HG02798 (cell line): ENCODE measurements at regions not wholly inside any gene's neighbourhood (a gene's known extent, or its start where the extent isn't known, plus 50 kb on each side); places are given as distances from the start of the nearest gene placed in this dataset.
A peak's percentile ranks its signal among the peaks of the same experiment; 100 is the strongest.
"Not testable (repeated sequence)": the region's sequence is repeated elsewhere in the genome, so short reads cannot be mapped to it uniquely, and the experiment has no call there.

ENCODE experiments used
- ATAC-seq: cut with Tn5 transposase; IDR thresholded peaks from one replicate; pipeline ENCODE4 v1.9.1; 2021; ENCODE audit warnings: mild to moderate bottlenecking; ENCODE audit not compliant: unreplicated experiment, poor library complexity

DNA sequence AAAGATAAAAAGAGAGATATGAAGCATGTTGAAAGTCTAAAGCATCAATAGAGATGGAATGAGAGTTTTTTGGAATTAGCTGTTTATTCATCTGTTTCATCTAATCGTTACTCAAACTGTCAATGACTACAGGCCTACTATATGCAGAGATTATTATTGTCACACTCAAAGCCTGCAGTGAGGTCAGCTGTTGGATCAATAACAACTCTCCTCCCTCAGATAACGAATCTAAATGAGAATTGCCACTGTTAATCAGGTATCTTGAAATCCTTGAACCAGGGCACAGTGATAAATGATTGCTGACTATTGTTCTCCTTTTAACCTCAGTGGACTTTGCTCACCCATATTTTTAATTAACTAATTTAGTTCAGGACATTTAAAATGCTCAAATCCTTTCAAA is 192.3 kb upstream of the SGO1 start:
- no peak for ATAC-seq

DNA sequence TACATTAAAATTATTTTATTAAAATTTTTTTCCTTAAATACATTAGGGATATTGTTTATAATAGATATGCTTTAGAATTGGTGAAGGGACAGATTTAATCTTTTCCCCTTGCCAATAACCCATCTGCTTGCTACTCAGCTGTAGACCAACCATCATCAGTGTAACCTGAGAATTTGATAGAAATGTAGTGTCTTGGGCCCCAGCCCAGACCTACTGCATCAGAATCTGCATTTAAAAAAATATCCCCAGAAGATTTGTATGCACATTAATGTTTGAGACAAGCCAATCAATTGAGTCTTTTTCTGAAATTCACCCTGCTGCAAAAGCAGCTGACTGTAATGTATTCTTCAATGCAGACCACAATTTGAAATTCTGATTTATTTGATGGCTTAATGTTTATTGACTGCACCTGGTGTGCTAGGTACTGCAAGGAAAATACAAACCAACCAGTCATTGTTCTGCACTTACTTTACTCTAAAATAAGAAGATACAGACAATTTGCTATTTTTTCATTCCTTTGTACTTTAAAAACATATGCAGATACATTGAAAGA is 190.7 kb upstream of the SGO1 start:
- no peak for ATAC-seq

DNA sequence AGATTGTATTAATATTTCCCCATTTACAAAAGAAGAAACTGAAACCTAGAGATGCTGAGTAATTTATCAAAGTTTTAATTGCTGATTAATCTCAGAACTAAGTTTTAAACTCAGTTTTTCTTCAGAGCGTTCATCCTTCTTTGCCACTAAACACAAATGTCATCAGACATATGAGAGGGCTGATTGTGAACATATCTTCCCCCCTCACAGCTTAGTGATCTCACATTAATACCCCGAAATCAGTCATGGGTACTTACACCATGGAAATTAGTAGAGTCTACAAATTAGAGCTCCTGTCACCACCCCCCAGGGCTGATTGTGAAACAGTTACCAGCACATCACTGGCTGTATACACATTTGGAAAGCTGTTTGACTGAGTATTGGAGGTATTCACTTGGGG is 189.3 kb upstream of the SGO1 start:
- ATAC-seq = no peak

DNA sequence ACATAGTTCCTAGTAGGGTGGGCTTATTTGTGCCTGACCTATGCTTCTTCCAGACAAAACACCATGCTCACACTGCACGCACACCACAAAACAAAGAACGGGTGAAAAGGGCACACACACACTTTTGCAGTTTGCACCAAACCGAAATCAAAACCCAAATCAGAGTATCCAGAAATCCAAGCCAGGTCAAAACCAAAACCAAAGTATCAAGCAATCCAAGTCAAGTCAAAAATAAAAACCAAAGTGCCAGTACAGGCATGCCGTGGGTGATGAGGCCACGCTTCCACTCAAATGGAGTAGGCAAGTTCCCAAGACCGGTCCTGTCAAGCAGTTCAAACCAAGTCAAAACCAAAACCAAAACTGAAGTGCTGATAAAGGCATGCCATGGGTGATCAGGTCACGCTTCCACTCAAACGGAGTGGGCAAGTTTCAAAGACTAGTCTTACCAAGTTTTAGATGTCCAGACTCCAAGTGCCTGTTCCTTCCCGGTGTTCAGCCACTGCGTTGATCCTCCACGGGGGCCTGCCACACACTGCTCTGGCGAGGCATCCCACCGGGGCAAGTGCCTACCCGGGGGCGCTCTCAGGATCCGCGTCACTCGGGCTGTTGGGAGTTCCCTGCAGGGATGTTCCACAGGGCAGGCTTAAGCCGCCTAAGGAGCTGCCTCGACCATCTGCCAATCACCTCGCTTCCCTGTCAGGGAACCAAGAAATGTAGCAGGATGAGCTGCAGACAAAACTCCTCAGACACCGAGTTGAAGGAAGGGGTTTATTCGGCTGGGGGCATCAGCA is 184.5 kb upstream of the SGO1 start:
- ATAC-seq = not testable (repeated sequence)

DNA sequence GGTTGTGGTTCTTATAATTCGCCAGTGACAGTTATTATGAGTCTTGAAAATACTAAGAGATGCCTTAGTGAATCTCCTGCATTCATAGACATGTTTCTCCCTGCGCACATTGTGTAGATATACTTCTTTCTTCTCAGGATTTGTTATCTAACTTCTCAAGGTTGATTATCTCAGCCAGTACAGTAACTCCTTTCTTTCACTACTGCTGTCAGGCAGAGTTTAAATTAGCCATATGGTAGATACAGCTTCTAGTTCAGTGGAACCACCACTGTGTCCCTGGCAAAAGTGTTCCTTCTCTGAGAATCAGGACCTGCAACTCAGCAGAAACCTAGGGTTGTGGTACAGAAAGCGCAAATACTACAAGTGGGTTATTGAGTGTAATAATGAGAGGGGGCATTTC is 175.0 kb upstream of the SGO1 start:
- ATAC-seq = no peak

DNA sequence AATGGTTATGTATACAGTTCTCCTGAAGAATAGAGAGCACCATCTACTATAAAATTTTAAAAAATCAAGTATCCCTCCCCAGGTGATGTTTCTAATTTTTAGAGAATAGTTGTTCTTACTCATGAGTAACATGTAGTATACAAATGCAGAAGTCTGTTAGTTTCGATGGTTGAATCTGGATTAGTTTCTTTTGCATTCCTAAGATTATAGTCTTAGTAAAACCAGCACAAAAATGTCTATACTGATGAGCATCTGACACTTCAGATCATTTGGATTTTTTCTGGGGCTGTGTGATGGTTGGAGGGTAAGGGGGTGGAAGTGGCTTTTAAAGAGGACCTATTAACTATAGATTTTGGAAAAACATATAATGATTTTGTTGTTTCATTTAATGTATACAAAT is 167.3 kb upstream of the SGO1 start:
- no peak for ATAC-seq

DNA sequence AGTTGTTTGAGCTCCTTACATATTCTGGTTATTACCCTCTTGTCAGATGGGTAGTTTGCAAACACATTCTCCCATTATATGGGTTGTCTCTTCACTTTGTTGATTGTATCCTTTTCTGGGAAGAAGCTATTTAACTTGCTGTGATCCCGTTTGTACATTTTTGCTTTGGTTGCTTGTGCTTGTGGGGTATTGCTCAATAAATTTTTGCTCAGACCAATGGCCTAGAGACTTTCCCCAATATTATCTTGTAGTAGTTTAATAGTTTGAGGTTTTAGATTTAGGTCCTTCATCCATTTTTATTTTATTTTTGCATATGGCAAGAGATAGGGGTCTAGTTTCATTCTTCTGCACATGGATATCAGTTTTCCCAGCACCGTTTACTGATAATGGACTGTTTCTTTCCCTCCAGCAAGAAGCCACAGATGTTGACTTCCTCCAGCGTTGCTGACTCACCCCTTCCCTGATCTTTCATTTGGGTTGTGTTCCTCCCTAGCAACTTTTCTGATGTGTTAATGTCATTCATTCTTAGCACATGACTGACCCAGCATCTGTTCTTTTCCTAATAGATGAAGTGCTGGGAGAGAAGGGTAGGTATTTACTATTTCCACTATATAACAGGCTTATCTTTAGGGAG is 166.7 kb upstream of the SGO1 start:
- ATAC-seq = no peak

DNA sequence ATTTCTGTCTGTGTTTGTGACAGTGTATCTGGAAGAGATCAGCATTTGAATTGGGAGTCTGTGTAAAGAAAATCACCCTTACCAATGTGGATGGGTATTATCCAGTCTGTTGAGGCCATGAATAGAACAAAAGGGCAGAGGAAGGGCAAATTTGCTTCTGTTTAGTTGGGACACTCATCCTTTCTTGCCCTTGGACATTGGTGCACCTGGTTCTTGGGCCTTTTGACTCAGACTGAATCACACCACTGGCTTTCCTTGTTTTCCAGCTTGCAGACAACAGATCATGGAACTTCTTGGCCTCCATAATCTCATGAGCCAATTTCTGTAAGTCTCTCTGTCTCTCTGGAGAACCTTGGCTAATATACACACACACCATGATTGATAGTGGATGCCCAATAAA is 164.4 kb upstream of the SGO1 start:
- ATAC-seq = no peak

DNA sequence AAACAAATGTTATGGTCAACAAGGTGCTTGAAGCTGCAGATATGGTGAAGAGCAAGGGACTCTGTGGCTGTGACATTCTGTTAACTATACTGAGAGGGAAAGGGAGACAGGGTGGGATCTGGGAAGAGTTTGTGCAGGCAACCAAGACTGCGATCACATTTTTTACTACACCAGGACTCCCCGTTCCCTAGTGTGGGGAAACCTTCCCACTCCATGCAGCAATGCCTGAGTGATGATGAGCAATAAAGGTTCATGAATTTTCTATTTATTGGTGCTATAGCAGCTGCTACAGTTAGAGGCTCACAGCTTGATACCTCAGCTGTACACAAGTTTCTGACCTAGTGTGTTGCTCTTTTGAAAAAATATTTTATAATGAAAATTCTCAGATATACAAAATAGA is 160.9 kb upstream of the SGO1 start:
- no peak for ATAC-seq

DNA sequence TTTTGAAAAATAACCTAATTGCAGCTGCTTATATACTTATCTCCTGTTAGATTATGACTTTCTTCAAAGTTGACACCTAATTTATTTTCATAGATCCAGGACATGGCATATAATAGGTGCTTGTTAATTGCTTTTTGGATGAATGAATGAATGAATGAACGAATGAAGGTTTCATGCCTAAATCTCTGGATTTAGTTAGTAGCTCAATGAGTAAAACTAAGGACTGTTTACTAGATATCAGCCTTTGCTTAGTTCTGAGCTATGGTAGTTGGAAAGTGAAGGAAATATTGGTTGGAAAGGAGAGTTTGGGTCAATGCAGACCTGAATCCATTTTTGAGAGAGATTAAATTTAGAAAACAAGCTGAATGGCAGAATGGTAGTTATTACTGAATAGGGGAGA is 160.4 kb upstream of the SGO1 start:
- ATAC-seq = no peak

DNA sequence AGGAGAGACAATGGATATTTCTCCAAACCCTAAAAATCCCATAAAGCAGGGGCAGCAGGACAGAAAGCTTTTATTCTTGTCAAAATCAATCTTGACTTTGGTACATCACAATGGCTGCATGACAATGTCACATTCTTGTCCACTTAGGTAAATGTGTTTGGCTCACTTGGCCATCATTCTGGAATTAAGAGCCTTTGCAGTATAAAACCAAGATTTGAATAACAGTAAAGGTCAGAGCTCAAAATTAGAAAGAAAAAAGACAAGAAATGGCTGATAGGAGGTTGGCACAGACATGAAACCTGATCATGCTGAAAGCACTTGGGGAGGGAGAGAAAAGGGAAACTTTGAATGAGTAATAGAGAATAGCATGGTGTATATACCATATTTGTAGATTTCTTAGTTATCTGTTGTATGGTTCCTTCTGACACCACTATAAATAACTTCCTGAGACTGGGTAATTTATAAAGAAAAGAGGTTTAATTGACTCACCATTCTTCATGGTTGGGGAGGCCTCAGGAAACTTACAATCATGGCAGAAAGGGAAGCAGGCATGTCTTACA is 158.5 kb upstream of the SGO1 start:
- ATAC-seq = no peak

DNA sequence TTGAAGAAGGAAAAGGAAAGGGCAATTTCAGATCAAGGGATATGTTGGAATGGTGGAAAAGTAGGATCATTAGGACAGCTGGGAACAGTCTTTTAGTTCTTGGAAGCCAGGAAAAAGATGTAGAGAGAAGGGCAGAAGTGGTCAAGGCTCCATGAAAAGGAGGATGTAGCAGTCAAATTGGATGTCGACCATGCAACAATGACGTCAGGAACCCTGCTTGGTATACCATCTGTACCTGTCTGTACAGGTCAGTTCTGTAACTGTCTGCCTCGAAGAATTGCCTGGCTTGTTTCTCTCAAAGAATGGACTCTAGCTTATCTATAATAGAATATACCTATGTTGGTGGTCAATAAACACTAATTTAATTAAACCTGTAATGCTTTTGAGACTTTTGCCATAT is 157.8 kb upstream of the SGO1 start:
- ATAC-seq = no peak

DNA sequence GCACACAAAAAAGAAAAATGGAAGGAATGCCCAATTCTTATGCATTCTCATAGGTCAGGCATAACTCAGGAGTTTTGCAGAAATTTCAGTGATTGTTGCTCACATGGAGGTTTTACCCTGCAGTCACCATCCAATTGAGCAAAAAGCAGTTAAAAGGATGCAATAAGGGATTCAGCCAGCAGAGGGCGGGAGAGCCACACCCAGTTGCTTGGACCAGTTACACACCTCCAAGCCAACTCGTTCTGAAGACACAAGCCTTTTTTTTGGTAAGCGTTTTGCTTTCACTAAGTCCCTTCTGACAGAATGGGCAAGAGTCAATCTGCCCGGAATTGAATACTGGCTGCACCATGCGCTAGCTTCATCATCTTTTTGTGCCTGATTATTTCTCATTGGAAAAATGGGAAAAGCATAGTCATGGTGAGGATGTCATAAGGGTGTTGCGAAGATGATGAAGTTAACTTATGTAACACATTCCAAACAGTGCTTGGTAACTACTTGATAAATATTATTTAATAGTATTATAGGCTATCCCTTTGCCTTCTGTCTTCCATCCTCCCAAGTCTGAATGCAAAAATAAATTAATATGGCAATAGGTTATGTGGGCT is 154.4 kb upstream of the SGO1 start:
- peak; percentile 94 for ATAC-seq

DNA sequence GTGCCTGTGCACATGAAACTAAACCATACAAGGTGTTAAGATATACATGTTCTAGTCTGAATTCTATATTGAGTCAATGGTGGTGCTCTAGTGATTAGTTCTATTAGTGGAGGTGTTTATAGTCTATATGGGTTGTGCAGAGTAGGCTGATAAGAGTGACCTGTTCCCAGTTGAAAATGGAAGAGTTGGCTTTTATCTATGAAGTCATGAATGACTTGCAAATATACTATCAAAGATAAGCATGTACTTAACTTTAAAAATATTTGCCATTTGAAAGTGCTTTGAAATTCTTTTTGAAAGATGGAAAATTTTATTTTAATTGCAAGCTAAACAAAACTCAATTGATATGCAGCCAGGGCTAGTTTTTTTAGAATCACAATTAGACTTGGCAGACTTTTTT is 150.6 kb upstream of the SGO1 start:
- ATAC-seq = no peak

DNA sequence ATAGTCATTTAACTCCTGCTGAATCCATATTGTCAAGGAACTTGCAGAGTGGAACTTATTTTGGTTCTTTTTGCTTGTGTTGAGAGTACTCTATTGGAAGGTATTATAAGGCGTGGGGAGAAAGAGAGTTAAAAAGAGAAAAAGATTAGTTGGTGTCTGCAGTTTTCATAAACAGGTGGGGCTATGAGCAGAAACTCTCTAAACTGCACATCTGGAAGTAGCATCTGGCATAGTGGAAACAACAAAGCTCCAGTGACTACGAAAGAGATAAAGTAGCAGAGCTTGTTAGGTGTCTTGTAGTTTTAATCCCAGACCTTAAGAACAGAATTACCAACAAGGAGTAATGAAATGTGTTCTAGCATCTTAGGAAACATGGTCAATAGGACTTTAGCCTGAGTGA is 148.8 kb upstream of the SGO1 start:
- no peak for ATAC-seq

DNA sequence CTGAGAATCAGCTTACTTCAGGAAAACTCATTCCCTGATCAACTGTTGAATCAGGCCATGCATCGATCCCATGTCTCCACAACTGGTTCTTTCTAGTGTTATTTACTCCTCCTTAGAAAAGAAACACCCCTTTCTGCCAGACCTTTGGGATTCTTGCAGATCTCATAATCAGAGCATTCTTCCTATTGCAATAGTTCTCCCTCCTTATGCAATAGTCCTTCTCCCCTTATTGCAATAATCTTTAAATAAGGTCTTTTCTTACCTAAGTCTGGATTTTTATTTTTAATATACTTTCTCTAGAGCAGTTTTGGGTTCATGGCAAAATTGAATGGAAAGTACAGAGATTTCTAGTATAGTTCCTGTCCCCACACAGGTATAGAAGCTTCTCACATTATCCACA is 141.9 kb upstream of the SGO1 start:
- no peak for ATAC-seq

DNA sequence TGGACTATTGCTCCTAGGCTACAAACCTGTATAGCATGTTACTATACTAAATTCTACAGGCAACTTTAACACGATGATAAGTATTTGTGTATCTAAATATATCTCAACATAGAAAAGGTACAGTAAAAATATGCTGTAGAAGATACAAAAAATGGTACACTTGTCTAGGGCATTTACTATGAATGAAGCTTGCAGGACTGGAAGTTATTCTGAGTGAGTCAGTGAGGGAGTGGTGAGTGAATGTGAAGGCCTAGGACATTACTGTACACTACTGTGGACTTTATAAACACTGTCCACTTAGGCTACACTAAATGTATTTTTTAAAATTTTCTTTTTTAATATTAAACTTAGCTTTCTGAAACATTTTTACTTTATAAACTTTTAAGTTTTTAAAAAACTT is 140.5 kb upstream of the SGO1 start:
- ATAC-seq = no peak

DNA sequence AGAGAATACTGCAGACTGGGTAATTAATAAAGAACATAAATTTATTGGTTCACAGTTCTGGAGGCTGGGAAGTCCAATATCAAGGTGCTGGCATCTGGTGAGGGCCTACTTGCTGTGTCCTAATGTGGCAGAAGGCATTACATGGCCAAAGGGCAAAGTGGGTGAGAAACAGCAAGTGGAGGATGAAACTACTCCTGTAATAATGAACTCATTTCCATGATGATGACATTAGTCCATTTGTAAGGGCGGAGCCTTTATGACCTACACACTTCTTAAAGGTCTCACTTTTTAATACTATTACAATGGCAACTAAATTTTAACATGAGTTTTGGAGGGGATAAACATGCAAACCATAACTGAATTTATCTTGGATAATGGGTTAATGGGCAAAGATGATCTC is 139.6 kb upstream of the SGO1 start:
- ATAC-seq = peak; percentile 3

DNA sequence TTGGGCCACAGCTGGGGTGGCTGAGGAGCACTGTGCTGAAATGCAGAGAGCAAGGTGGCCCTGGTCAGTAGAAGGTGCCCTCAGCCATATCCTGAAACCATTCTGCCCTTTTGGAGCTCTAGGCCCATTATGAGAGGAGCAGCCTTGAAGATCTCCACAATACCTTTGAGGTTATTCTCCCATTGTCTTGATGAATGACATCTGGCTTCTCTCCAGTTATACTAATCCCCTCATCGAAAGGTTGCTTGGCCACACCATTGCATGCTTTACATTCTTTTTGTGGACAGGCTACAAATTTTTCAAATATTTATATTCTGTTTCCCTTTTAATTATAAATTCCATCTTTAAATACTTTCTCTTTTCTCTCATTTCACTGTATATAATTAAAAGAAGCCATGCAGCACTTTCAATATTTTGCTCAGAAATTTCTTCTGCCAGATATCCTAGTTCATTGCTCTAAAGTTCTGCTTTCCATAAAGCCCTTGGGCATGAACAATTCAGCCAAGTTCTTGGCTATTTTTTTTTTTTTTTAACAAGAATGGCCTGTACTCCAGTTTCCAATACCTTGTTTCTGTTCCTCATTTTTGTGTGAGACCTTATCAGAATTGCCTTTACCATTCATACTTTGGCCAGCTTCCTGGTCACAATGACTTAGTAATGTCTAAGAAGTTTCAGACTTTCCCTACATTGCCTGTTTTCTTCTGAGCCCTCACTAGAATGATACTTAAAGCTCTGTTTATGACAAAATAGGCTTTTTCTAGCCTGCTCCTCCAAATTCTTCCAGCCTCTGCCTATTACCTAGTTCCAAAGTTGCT is 138.9 kb upstream of the SGO1 start:
- ATAC-seq = peak; percentile 98

DNA sequence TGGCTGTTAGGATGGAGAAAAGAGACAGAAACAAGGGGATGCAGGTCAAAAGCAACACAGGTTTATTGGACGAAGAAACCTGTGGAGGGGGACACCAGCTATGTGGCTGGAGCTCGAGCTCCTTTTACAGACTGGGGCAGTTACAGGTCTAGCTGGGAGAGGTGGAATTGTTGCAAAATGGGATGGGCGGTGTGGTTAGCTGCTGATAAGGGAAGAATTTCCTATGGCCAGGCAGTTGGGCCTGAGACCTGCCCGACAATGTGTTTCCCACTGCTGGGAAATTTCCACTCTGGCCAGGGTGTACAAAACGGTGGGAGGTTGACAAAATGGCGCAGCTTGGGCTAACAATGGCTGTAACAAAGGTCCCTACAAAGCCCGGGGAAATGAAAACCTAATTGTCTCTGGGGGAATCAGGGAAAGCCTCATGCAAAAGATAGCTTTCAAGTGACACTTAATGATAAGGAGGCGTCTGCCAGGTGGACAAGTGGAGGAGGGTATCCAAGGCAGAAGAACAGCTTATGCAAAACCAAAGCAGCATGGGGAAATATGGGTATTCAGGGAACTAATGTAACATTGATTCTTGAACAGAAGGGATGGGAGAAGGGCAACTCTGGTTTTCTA is 137.4 kb upstream of the SGO1 start:
- ATAC-seq = no peak
